Upper lobe of left lung (tissue), 6 donors: ENCODE measurements at regions not wholly inside any gene's neighbourhood (a gene's known extent, or its start where the extent isn't known, plus 50 kb on each side); places are given as distances from the start of the nearest gene placed in this dataset.
"Not testable (repeated sequence)": the region's sequence is repeated elsewhere in the genome, so short reads cannot be mapped to it uniquely, and the experiment has no call there.

Experiments
- ATAC-seq, 2 donors: fragments of 200-7000 bp; cut with Tn5 transposase; one replicate each; pipeline ENCODE4 v1.9.1; 2022; ENCODE audit warnings: mild to moderate bottlenecking in 2 of 2, moderate library complexity in 2 of 2; ENCODE audit not compliant: low FRiP score in 2 of 2
- DNase-seq, 2 donors: peaks; one replicate each; pipeline ENCODE4 v3.0.0-alpha.2; 2019 to 2020
- H3K27ac ChIP-seq, 4 donors: fragments of 200-600 bp; sonication (generic); one replicate each; pipeline ENCODE4 v1.5.1; 2016 to 2019
- H3K27me3 ChIP-seq, 4 donors: fragments of 200-600 bp; sonication (generic); one replicate each; pipeline ENCODE4 v1.5.1; 2017 to 2019
- H3K36me3 ChIP-seq, 4 donors: fragments of 200-600 bp; sonication (generic); one replicate each; pipeline ENCODE4 v1.5.1; 2016 to 2019
- H3K4me1 ChIP-seq, 4 donors: fragments of 200-600 bp; sonication (generic); one replicate each; pipeline ENCODE4 v1.5.1; 2018 to 2019
- H3K4me3 ChIP-seq, 4 donors: fragments of 200-600 bp; sonication (generic); one replicate each; pipeline ENCODE4 v1.5.1; 2017 to 2019; ENCODE audit warnings: mild to moderate bottlenecking in 2 of 4, moderate library complexity in 1 of 4
- H3K9me3 ChIP-seq, 4 donors: fragments of 200-600 bp; sonication (generic); one replicate each; pipeline ENCODE4 v1.5.1; 2018 to 2019
- CTCF ChIP-seq, 6 experiments: fragments of 450-650 bp in 4 of 6; fragments of 200-600 bp in 2 of 6; sonication (generic) in 2 of 6; IDR thresholded peaks; one replicate each; pipeline ENCODE4 v1.5.1; 2016 to 2019; ENCODE audit warnings: antibody characterized with exemption in 6 of 6
- EP300 ChIP-seq, 4 donors: sonication (generic); formaldehyde crosslinking; IDR thresholded peaks; one replicate each; pipeline ENCODE4 v1.5.1; 2017; ENCODE audit warnings: antibody characterized with exemption in 4 of 4, control low read depth in 2 of 4
- POLR2A ChIP-seq, 4 donors: fragments of 450-650 bp; IDR thresholded peaks; one replicate each; pipeline ENCODE4 v1.5.1; 2016 to 2017; ENCODE audit warnings: antibody characterized with exemption in 4 of 4, mild to moderate bottlenecking in 2 of 4
- POLR2AphosphoS5 ChIP-seq, 2 donors: sonication (generic); formaldehyde crosslinking; IDR thresholded peaks; one replicate each; pipeline ENCODE4 v1.5.1; 2017; ENCODE audit warnings: antibody characterized with exemption in 2 of 2
- WGBS, 2 donors: methylation state at CpG; one replicate each; pipeline ENCODE4 v1.1.5; 2017 to 2018; 5-methylcytosine and 5-hydroxymethylcytosine counted together
- donor health status: DM: no; HTN: no; CAD: no; lungs with moderate emphysema.
- donor health status: DM: no; HTN: yes; CAD: no; lungs with severe emphysema.

DNA sequence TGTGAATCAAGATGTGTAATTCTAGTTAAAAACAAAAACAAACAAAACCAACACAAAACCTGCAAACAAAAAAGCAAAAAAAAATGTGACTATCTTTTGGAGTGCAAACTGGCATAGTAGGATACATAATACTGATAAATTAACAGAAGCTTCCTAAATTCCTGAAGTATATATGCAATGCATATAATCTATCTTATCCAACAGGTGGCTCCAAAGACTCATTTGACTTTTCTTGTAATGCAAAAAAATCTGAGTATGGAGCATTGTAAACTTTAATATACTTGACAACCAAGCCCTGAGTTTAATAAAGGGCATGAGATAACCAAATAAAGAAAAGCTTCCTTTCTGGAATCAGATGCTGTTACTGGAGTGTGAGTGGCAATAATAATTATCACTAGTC is 1003.6 kb downstream of the FSCB start:
- H3K9me3 ChIP-seq, result no peaks in the 10 kb centered on the region
- TF ChIP-seq POLR2A (IDR thresholded peaks at IDR 0.05), result no peak
- no peak for TF ChIP-seq CTCF (IDR thresholded peaks at IDR 0.05)
- no peak for TF ChIP-seq POLR2AphosphoS5 (IDR thresholded peaks at IDR 0.05)
- TF ChIP-seq EP300 (IDR thresholded peaks at IDR 0.05), result no peak
- no peaks in the 10 kb centered on the region for H3K4me1 ChIP-seq
- no peak overlapping the region for H3K27ac ChIP-seq
- no peaks in the 10 kb centered on the region for H3K36me3 ChIP-seq
- ATAC-seq, result no peak
- no peak overlapping the region for H3K4me3 ChIP-seq
- no peak for DNase-seq
- no peaks in the 10 kb centered on the region for H3K27me3 ChIP-seq

DNA sequence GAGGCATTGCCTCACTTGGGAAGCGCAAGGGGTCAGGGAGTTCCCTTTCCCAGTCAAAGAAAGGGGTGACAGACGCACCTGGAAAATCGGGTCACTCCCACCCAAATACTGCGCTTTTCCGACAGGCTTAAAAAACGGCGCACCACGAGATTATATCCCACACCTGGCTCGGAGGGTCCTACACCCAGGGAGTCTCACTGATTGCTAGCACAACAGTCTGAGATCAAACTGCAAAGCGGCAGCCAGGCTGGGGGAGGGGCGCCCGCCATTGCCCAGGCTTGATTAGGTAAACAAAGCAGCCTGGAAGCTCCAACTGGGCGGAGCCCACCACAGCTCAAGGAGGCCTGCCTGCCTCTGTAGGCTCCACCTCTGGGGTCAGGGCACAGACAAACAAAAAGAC is 1014.7 kb downstream of the FSCB start:
- not testable (repeated sequence) for H3K4me3 ChIP-seq, H3K4me1 ChIP-seq, H3K9me3 ChIP-seq, ATAC-seq, H3K36me3 ChIP-seq, H3K27ac ChIP-seq, H3K27me3 ChIP-seq
- DNase-seq, result peak in 1 of 2 donors; percentile 45
- 92 to 94% methylated on average over 10 to 12 of the region's 13 CpGs for WGBS, 2 donors

DNA sequence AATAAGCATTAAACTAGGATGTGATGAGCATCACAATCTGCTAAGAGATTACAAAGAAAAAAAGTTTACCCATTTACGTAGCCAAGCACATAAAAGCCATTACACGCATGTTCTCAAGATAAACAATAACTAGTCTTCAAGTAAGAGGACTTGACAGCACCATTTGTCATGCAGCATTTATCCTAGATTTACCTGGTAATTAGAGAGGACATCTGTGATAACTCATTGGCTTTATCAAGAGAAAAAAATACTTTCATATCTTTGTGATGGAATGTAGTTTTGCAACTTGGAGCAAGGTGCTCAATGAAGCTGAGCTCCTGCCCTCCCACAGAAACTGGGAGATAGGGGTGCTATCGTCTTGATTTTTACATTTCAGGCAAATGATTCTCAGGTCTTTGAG is 1023.7 kb downstream of the FSCB start:
- ATAC-seq, result no peak
- no peak overlapping the region for H3K4me3 ChIP-seq

GRCh38 chr14:43481864-43482263 is 1025.2 kb downstream of the FSCB start:
- Histone ChIP-seq H3K9me3 (no peaks in the 10 kb centered on the region), H3K36me3 (no peaks in the 10 kb centered on the region), H3K27me3 (no peaks in the 10 kb centered on the region), H3K4me3 (no peak overlapping the region), H3K4me1 (no peaks in the 10 kb centered on the region), H3K27ac (no peak overlapping the region)
- TF ChIP-seq POLR2AphosphoS5 (IDR thresholded peaks at IDR 0.05) (no peak), EP300 (IDR thresholded peaks at IDR 0.05) (no peak), CTCF (IDR thresholded peaks at IDR 0.05) (no peak), POLR2A (IDR thresholded peaks at IDR 0.05) (no peak)
- 95 to 96% methylated on average over 2 of the region's 2 CpGs for WGBS, 2 donors
- DNase-seq, result no peak
- ATAC-seq, result no peak

More for the DNA sequence above, 1023.7 kb downstream of the FSCB start:
- DNase-seq, result no peak
- H3K27me3 ChIP-seq, result no peaks in the 10 kb centered on the region
- TF ChIP-seq POLR2AphosphoS5 (IDR thresholded peaks at IDR 0.05), result no peak
- no peak for TF ChIP-seq CTCF (IDR thresholded peaks at IDR 0.05)
- no peak for TF ChIP-seq EP300 (IDR thresholded peaks at IDR 0.05)
- H3K9me3 ChIP-seq, result no peaks in the 10 kb centered on the region
- 58 to 65% methylated on average over 3 of the region's 3 CpGs for WGBS, 2 donors
- H3K36me3 ChIP-seq, result no peaks in the 10 kb centered on the region
- no peaks in the 10 kb centered on the region for H3K4me1 ChIP-seq
- no peak overlapping the region for H3K27ac ChIP-seq

GRCh38 chr14:43480976-43481375 is 1026.1 kb downstream of the FSCB start:
- no peaks in the 10 kb centered on the region for H3K9me3 ChIP-seq
- WGBS, 2 donors, result 94 to 98% methylated on average over 1 of the region's 1 CpG
- H3K4me1 ChIP-seq, result no peaks in the 10 kb centered on the region
- H3K36me3 ChIP-seq, result no peaks in the 10 kb centered on the region
- no peaks in the 10 kb centered on the region for H3K27me3 ChIP-seq
- no peak for DNase-seq
- H3K4me3 ChIP-seq, result no peak overlapping the region
- no peak overlapping the region for H3K27ac ChIP-seq
- TF ChIP-seq EP300 (IDR thresholded peaks at IDR 0.05), result no peak
- no peak for TF ChIP-seq POLR2A (IDR thresholded peaks at IDR 0.05)
- no peak for TF ChIP-seq CTCF (IDR thresholded peaks at IDR 0.05)
- no peak for TF ChIP-seq POLR2AphosphoS5 (IDR thresholded peaks at IDR 0.05)
- ATAC-seq, result no peak
